ENCODE measurements at regions not wholly inside any gene's neighbourhood (a gene's known extent, or its start where the extent isn't known, plus 50 kb on each side); places are given as distances from the start of the nearest gene placed in this dataset.
"Not testable (repeated sequence)": the region's sequence is repeated elsewhere in the genome, so short reads cannot be mapped to it uniquely, and the experiment has no call there.

GRCh38 chr3:163717377-163717776 is 1360.9 kb downstream of the SI start (continued):
- TF ChIP-seq PBX3 (IDR thresholded peaks at IDR 0.05) (no peak), NPAS2 (CRISPR knock-in tag; IDR thresholded peaks at IDR 0.05; ENCODE audit: borderline replicate concordance) (no peak)

GRCh38 chr3:163708428-163708827 is 1369.9 kb downstream of the SI start:
- WGBS (ENCODE audit: missing lambda C conversion rate), result 38% methylated on average over 1 of the region's 1 CpG
- no peak for FAIRE-seq
- no peak for DNase-seq (ENCODE audit: low read depth in 1 of 2, low spot score in 1 of 2)
- Histone ChIP-seq H3K4me3 (no peak overlapping the region), H3K4me1 (no peaks in the 10 kb centered on the region), H3K27ac (no peak overlapping the region), H3K4me2 (no peak overlapping the region), H3K9me3 (no peaks in the 10 kb centered on the region)
- ChIA-PET POLR2A (no interaction called here), CTCF (no interaction called here)
- no peak for ATAC-seq
- TF ChIP-seq E2F6 (IDR thresholded peaks at IDR 0.05; ENCODE audit: borderline replicate concordance, low read depth) (no peak), MYC (IDR thresholded peaks at IDR 0.05; ENCODE audit: borderline replicate concordance, low read length) (no peak), MAFK (IDR thresholded peaks at IDR 0.05; ENCODE audit: partially characterized antibody) (no peak), KDM1A (IDR thresholded peaks at IDR 0.05; ENCODE audit: low read depth) (no peak), RNF2 (IDR thresholded peaks at IDR 0.05; ENCODE audit: borderline replicate concordance, low read depth) (no peak), FOSL2 (IDR thresholded peaks at IDR 0.05) (no peak), FOSL2 (CRISPR knock-in tag; IDR thresholded peaks at IDR 0.05) (no peak), FOXS1 (CRISPR knock-in tag; IDR thresholded peaks at IDR 0.05) (no peak), CTCF (IDR thresholded peaks at IDR 0.05) (no peak), BHLHE40 (IDR thresholded peaks at IDR 0.05; ENCODE audit: low read depth, low read length) (no peak), CHD2 (IDR thresholded peaks at IDR 0.05; ENCODE audit: low read length, partially characterized antibody) (no peak), HMGXB4 (CRISPR knock-in tag; IDR thresholded peaks at IDR 0.05; ENCODE audit: borderline replicate concordance) (no peak)

GRCh38 chr3:163707659-163708058 is 1370.6 kb downstream of the SI start:
- DNase-seq (ENCODE audit: low read depth in 1 of 2, low spot score in 1 of 2) (no peak), FAIRE-seq (no peak), ATAC-seq (no peak)
- ChIA-PET CTCF (no interaction called here), POLR2A (no interaction called here)
- Histone ChIP-seq H3K27ac (no peak overlapping the region), H3K4me2 (no peak overlapping the region), H3K4me3 (no peak overlapping the region), H3K9me3 (no peaks in the 10 kb centered on the region), H3K4me1 (no peaks in the 10 kb centered on the region)
- TF ChIP-seq E2F6 (IDR thresholded peaks at IDR 0.05; ENCODE audit: borderline replicate concordance, low read depth), result no peak

GRCh38 chr3:163698221-163698620 is 1380.1 kb downstream of the SI start:
- 36% methylated on average over 5 of the region's 5 CpGs for WGBS (ENCODE audit: missing lambda C conversion rate)
- ATAC-seq; POLR2A ChIA-PET; H3K9me3 ChIP-seq; H3K4me2 ChIP-seq; FAIRE-seq; H3K4me1 ChIP-seq; H3K27ac ChIP-seq; DNase-seq (ENCODE audit: low read depth in 1 of 2, low spot score in 1 of 2); CTCF ChIA-PET; H3K4me3 ChIP-seq: not testable (repeated sequence)

Data from A549 (cell line).